Fibroblast of peridontal ligament (primary cell): ENCODE measurements at regions not wholly inside any gene's neighbourhood (a gene's known extent, or its start where the extent isn't known, plus 50 kb on each side); places are given as distances from the start of the nearest gene placed in this dataset.
"Not testable (repeated sequence)": the region's sequence is repeated elsewhere in the genome, so short reads cannot be mapped to it uniquely, and the experiment has no call there.

ENCODE experiments used
- DNase-seq: peaks from one replicate; pipeline ENCODE4 v3.0.0-alpha.2; 2010; ENCODE audit errors: extremely low read depth

DNA sequence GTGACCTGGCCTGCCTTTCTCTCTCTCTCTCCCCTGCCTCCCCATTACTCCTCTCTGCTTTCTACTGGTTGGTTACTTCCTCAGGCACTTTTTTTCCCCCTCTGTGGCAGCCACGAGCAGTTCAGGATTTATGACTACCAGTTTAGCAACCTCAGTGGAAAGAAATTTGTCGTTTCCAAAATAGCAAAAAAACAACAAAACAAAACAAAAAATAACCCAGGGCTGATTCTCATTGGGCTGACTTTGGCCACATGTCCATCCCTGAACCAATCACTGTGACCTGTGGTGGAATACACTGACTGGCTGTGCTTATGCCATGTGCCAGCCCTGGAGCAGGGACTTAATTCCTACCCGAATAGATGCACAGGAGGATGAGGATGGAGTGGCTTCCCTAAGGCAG is 137.4 kb downstream of the TFAP2C start:
- DNase-seq = no peak

DNA sequence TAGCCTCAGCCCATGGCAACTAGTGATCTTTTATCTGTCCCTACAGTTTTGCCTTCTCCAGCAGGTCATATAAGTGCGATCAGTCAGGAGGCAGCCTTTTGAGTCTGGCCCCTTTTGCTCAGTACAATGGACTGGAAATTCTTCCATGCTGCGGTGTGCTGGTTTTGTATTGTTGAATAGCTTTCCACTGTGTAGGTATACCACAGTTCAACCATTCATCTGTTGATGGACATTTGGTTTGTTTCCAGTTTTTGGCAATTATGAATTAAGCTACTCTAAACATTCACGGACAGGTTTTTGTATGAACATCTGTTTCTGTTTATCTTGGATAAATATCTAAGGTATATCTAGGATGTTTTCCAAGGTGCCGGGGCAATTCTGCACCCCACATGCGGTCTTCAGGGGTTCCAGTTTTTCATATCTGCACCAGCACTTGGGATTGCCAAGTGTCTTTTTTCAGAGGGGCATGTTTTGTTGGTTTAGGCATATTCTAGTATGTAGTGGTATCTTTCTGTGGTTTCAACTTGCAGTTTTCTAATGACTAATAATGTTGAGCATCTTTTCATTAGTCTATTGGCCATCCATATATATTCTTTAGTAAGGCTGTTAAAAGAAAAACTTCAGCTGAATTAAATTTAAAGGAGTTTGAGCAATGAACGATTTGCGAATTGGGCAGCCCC is 141.0 kb downstream of the TFAP2C start:
- no peak for DNase-seq

DNA sequence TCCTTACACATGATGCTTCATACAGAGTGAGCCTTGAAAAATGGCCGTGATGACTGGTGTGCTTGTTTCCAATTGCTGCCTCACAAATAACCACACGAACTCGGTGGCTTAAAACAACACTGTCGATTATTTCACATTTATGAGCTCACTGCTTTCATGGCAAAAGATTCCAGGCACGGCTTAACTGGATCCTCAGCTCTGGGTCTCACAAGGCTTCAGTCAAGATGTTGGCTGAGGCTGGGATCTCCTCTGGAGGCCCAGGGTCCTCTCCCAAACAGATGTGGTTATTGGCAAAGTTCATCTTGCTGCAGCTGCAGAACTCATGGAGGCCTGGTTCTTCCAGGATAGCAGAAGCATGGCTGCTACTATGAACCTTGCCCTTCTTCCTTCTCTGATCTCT is 144.6 kb downstream of the TFAP2C start:
- DNase-seq = no peak

DNA sequence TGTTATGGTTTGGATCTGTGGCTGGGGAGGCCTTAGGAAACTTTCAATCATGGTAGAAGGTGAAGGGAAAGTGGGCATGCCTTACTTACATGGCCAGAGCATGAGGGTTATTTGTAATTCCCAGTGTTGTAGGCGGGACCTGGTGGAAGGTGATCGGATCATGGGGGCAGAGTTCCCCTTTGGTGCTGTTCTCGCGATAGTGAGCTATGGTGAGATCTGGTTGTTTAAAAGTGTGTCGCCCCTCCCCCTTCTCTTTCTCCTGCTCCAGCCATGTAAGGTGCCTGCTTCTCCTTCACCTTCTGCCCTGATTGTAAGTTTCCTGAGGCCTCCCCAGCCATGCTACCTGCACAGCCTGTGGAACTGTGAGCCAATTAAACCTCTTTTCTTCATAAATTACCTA is 145.8 kb downstream of the TFAP2C start:
- no peak for DNase-seq

DNA sequence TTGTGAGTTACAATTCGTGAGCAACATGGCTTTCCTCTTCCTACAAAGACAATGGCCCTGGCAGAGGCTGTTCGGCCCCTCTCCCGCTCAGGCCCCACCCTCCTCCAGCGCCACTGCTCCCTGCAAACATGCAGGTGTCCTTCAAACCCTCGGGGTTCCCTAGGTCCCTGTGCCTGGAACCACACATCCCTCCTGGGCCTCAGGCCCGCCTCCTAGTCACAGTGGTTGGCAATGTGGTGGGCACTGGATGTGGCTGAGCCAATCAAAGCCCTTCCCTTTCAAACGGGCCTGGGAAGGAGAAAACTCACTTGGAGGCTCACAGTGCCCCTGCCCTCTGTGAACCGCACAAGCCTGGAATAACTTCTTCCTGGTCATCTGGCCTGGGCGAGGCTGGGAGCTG is 147.2 kb downstream of the TFAP2C start:
- DNase-seq = no peak

DNA sequence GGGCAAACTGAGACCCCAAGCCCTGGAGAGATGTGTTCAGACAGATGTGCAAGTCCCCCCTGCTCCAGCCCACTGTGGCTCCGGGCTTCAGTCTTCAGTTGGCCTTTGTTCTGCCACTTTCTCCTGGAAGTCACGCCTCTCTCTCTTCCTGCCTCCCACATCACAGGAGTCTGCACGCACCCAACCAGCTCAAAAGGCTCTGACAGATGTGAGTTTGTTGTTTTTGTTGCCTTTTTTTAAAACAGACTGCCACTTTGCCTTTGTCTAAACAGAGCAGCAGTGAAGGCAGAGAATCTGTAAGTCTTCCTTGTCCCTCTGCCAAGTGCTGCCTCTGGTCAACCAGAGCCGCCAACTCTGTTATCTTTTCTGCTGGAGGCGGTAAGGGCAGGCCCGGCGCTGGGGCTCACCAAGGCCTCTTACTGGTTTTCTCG is 149.7 kb downstream of the TFAP2C start:
- no peak for DNase-seq

DNA sequence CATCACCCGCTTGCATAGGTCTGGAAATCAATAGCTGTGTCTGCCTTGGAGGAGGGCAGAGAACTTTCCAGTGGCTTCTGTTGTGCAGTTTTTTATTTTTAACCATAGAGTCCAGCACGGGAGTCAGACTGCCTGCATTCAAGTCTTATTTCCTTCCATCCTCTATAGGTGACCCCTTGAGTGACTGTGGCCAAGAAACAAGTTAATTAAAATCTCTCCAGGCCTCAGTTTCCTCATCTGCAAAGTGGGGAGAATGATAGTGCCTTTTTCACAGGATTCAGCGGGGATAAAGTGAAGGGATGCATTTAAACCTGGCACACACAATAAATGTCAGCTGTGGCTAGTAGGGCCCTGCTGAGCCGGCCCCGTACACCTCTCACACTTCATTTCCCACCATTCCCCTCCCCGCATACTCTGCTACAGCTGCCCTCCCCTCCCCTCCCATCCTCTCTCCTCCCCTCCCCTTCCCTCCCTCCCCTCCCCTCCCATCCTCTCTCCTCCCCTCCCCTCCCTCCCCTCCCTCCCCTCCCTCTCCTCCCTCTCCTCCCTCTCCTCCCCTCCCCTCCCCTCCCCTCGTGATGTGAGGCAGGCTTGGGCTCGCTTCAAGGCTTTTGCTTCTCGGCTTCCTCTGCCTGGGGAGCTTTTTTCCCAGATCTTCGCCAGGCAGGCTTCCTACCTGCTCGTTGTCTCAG is 150.5 kb downstream of the TFAP2C start:
- no peak for DNase-seq

DNA sequence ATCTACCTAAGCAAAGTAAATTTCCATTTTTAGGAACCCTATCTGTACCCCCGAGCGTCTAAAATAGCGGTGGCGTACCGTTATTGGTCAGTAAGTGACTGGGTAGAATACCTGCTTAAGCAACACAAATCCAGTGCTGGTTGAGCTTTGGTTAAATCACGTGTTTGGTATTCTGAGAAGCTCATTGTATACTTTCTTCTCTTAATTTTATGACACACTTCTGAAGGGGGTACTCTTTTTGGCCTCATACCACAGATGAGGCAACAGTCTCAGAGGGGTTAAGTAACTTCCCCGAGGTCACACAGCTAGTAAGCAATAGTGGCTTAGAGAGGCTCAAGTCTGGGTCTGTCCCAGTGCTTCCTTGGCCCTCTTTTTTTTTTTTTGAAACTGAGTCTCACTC is 151.2 kb downstream of the TFAP2C start:
- DNase-seq = peak; percentile 57

DNA sequence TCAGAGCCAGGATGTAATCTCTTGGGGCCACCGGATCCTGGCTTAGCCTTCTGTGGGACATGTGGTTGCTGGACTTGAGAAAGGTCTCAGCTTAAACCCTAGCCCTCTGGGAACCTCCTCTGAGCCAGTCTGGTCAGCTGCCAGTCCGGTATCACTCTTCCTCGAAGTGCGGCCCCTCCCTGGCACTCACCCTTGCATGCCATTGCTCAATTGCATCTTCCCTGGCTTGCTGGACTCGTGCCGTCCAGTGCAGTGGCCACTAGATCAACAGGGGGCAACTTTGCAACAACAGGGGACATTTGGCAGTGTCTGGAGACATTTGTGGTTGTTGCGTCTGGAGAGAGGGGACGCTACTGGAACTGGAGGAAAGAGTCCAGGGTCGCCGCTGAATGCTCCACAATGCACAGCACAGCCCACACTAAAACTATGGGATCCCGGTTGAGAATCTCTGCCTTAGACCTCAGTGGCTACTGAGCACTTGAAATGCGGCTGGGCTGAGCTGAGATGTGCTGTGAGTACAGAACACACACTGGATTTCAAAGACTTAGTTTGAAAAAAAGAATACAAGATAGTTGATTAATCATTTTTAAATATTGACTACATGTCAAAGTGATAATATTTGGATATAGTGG is 152.1 kb downstream of the TFAP2C start:
- DNase-seq = peak; percentile 92

DNA sequence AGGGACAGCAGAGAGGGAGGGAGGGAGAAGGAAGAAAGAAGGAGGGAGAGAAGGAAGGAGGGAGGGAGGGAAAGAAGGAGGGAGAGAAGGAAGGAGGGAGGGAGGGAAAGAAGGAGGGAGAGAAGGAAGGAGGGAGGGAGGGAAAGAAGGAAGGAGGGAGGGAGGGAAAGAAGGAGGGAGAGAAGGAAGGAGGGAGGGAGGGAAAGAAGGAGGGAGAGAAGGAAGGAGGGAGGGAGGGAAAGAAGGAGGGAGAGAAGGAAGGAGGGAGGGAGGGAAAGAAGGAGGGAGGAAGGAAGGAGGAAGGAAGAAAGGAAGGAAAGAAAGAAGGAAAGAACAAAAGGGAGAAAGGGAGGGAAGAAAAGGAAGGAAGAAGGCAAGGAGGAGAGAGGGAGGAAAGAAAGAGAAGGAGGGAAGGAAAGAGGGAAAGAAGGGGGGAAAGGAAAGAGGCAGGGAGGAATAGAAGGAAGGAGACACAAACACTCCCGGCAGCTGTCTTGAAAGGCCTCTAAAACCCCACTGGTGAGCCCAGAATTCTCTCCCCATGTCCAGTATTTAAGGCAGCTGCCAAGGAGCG is 153.0 kb downstream of the TFAP2C start:
- not testable (repeated sequence) for DNase-seq

DNA sequence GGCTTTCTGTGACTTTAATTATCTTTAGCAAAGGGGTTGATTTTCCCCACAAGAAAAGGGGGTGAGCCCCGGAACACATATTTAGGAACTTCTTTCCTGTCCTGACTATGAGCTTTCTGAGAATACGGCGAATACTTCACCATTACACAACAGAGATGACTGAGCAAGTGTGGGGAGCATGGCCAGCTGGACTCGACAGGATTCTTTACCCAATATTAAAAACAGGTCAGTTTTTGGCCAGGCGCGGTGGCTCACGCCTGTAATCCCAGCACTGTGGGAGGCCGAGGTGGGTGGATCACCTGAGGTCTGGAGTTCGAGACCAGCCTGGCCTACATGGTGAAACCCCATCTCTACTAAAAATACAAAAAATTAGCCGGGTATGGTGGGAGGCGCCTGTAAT is 153.7 kb downstream of the TFAP2C start:
- peak; percentile 43 for DNase-seq

DNA sequence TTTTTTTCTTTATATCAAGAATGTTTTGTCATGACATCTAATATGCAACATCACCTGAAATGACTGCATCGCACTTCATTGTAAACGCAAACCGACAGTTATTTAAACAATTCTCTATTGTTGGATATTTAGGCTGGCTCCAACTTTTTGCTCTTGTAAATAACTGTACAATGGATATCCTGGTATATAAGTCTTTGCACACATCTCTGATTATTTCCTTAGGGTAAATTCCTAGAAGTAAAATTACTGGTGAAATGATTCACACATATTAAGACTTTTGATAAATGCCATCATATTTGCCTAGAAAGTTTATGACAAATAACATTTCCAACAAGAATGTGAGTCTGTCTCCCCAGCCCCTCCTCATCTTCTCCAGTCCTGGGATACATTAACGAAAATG is 154.7 kb downstream of the TFAP2C start:
- no peak for DNase-seq

DNA sequence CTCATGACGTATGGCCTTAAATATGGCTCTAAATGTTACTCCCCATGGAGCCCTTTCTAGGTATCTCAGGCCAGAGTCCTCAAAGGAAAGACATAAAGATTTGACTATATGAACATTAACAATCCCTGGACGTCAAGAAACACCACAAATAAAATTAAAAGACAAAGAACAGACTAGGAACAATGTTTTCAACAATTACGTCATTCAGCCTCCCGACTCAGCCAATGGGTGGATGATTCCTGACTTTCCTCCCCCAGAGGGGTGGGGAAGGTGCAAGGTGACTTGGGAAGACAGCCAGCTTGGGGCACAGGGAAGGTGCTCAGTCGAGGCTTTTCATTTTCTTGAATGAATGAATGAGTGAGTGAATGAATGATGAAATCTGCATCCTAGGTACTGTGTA is 157.4 kb downstream of the TFAP2C start:
- no peak for DNase-seq

DNA sequence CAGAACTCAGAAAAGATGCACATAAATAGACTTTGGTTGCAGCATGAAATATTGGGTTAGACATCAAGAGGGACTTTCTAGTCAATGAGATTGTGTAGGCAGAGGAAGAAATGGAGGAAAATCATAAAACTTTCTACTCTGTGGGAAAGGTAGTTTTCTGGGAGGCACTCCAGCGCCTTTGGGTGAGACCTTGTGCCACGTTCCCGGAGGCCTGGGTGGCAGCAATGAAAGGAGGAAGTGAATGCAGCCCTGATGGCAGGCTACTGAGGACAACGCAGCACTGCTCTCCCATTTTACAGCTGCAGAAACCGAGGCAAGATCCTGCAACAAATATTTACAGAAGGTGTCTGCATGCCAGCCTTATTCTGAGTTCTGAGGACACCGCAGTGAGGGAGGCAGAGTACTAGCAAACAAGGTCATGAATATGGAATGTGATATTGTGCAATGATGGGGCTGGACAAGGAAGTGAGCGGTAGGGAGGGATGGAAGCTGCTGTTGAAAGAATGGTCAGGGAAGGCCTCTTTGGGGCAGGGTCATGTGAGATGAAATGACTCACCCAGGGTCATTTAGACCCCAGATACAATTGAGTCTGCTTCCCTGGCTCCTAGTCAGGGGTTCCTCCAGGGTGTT is 159.1 kb downstream of the TFAP2C start:
- DNase-seq = peak; percentile 96

DNA sequence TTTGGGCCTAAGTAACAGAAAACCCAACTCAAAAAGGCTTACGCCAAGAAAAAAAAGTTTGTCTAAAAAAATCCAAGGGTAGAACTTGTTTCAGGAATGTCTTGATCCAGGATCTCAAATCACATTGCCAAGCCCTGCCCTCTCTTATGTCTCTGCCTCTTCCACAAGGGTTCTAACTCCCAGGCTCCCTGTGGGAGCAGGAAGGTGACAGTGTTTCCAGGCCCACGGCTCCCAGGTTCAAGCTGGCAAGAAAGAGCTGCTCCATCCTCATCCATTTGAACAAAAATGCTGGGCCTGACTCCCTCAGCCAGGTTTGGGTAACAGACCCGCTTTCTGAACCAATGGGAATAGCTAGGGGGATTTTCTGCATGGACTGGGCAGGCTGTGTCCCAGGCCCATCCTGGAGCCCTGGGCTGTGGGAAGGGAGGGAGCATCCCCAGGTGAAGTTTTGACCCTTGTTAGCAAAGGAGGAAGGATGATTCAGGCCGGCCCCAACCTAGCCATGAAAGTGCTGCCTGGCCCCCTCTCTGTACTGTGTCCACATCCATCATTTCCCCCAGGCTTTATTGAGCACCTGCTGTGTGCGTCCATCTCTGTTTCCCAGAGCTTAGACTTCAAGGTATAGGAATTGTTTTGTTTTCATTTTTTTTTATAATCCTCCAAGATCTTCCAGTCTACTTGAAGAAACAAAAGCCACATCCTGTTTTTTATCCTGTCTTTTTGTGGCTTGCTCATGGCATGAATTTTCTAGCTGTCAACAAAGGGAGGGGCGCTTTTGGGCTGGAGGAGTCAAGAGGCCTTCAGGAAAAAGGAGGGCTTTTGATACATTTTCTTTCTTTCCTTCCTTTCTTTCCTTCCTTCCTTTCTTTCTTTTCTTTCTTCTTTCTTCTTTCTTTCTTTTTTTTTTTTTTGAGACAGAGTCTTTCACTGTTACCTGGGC is 159.8 kb downstream of the TFAP2C start:
- DNase-seq = no peak

DNA sequence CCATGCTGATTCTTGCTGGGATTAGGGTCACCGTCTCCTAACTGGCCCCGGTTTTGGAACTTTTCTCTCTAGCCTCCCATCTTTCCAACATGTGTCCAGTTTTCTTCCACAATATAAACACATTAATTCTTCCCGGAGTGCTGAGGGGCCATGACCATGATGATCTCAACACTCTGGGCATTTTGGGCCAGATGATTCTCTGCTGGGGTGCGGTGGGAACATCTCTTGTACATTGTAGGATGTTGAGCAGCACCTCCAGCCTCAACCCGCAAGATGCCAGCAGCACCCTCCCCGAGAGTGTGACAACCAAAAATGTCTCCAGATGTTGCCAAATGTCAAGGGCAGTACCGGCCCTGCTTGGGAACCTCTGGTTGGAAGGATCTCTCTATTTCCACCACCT is 164.8 kb downstream of the TFAP2C start:
- DNase-seq = peak; percentile 36

DNA sequence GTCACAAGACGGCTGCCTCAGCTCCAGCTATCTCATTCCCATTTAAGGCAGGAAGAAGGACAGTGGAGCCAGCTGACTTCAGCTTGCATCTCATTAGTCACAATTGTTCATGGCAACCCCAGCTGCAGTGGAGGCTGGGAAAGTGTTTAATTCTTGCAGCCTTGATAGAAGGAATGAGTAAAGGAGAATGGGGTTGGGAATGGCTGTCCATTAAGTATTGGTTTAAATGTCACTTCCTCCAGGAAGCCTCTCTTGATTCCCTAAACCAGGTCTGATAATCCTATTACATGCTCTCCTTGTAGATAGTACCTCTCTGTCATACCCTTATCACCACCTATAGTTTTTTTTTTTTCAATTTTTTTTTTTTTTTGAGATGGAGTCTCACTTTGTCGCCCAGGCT is 166.4 kb downstream of the TFAP2C start:
- no peak for DNase-seq

DNA sequence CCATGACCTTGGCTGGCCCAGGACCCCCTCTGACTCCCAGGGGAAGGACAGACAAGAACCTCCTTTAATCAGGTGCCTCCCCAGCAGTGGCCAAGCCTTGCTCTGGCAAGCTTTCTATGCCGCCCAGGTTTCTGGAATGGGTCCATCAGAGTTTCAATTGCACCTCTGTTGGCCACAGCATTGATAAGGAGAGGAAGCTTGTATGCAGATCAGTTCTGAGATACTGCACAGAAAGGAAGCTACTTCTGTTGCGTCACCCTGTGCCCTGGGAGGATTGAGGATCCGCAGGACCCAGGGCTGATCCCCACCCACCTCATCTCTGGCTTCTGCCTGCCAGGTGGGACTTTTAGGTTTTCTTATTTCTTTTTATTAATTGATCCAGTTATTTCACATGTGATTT is 167.2 kb downstream of the TFAP2C start:
- DNase-seq = no peak

DNA sequence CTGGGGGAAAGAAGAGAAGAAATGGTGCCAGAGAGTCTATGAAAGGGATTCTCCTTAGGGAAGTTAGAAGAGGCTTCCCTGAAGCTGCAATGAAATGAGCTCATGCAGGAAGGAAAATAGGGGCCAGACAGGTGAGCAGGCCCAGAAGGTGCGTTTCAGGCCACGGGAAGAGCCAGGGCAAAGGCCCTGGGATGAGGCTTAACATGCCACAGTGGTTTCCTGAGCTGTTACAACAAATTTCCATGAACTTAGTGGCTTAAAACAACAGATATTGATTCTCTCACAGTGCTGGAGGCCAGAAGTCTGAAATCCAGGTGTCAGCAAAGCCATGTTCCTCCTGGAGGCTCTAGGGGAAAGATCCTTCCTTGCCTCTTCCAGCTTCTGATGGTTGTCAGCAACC is 167.9 kb downstream of the TFAP2C start:
- no peak for DNase-seq

DNA sequence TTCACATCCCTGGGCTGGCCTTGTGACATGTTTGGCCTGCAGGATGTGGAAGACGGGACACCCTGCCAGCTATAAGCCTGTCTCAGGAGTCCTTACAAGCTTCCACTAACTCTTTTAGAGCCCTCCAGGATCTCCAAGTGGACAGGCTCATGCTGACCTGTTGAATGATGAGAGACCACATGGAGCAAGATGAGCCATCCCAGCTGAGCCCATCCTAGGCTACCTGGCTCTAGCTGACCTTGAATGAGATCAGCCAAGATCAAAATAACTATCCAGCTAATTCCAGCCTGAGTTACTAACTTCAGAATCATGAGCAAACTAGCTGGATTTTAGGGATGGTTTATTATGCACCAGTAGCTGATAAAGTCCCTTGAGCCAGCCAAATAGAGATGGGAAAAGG is 169.5 kb downstream of the TFAP2C start:
- no peak for DNase-seq

DNA sequence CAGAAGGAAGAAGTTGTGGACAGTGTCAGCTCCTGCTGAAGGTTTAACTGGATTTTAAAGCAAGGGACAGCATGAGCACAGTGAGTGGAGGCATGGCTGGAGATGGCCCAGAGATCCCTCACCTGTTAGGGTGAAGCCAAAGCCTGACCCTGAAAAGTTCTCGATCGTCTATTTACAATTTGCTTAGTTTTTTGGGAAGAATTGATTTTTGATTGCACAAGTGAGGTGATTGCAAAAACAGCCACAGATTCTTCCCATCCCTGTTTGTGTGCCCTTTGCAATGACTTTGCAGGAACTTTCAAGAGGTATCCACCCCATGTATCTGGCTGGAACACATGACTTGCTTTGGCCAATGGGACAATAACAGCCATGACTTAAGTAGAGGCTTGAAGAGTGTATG is 170.1 kb downstream of the TFAP2C start:
- no peak for DNase-seq
